Hepatocyte (in vitro differentiated cells): ENCODE measurements at regions not wholly inside any gene's neighbourhood (a gene's known extent, or its start where the extent isn't known, plus 50 kb on each side); places are given as distances from the start of the nearest gene placed in this dataset.

Experiments
- DNase-seq: peaks from one replicate; pipeline ENCODE4 v3.0.0-alpha.2; 2016; ENCODE audit warnings: low spot score
- H2AFZ ChIP-seq: fragments of 200-600 bp; sonication (generic); 2 replicates; pipeline ENCODE4 v1.6.0; 2016; ENCODE audit warnings: antibody characterized with exemption, mild to moderate bottlenecking
- H3K27ac ChIP-seq: fragments of 200-600 bp; sonication (generic); 2 replicates; pipeline ENCODE4 v1.5.1; 2016; ENCODE audit warnings: mild to moderate bottlenecking
- H3K27me3 ChIP-seq: fragments of 200-600 bp; sonication (generic); 2 replicates; pipeline ENCODE4 v1.6.1; 2016
- H3K36me3 ChIP-seq: fragments of 200-600 bp; sonication (generic); replicated peaks from 2 replicates; pipeline ENCODE4 v1.5.1; 2016; ENCODE audit warnings: low read depth; ENCODE audit not compliant: insufficient read depth
- H3K4me1 ChIP-seq: fragments of 200-600 bp; sonication (generic); 2 replicates; pipeline ENCODE4 v1.5.1; 2016; ENCODE audit warnings: mild to moderate bottlenecking, moderate library complexity; ENCODE audit not compliant: insufficient read depth
- H3K4me2 ChIP-seq: fragments of 200-600 bp; sonication (generic); 2 replicates; pipeline ENCODE4 v1.6.0; 2016
- H3K4me3 ChIP-seq: fragments of 200-600 bp; sonication (generic); 2 replicates; pipeline ENCODE4 v1.5.1; 2016; ENCODE audit warnings: mild to moderate bottlenecking
- H3K79me2 ChIP-seq: fragments of 200-600 bp; sonication (generic); 2 replicates; pipeline ENCODE4 v1.6.0; 2017; ENCODE audit warnings: mild to moderate bottlenecking
- H3K9me2 ChIP-seq: fragments of 200-600 bp; sonication (generic); replicated peaks from 2 replicates; pipeline ENCODE4 v1.6.0; 2017; ENCODE audit warnings: mild to moderate bottlenecking; ENCODE audit not compliant: insufficient read depth
- H3K9me3 ChIP-seq: fragments of 200-600 bp; sonication (generic); 2 replicates; pipeline ENCODE4 v1.5.1; 2016; ENCODE audit warnings: low read depth, mild to moderate bottlenecking
- H4K20me1 ChIP-seq: fragments of 200-600 bp; sonication (generic); 2 replicates; pipeline ENCODE4 v1.6.0; 2016; ENCODE audit warnings: mild to moderate bottlenecking; ENCODE audit not compliant: insufficient read depth, poor library complexity, severe bottlenecking
- CTCF ChIP-seq: fragments of 200-600 bp; sonication (generic); IDR thresholded peaks from 2 replicates; pipeline ENCODE4 v1.5.1; 2016; ENCODE audit warnings: antibody characterized with exemption, mild to moderate bottlenecking; ENCODE audit not compliant: poor library complexity
- EZH2 ChIP-seq: fragments of 200-600 bp; sonication (generic); IDR thresholded peaks from 2 replicates; pipeline ENCODE4 v1.6.1; 2016; ENCODE audit warnings: antibody characterized with exemption, mild to moderate bottlenecking, borderline replicate concordance
- EZH2phosphoT487 ChIP-seq: fragments of 200-600 bp; sonication (generic); IDR thresholded peaks from one replicate; pipeline ENCODE4 v1.6.1; 2018; ENCODE audit warnings: antibody characterized with exemption, mild to moderate bottlenecking, low read depth, moderate library complexity; ENCODE audit not compliant: unreplicated experiment, severe bottlenecking
- WGBS: methylation state at CpG from one replicate; pipeline ENCODE4 v1.1.6; 2016; ENCODE audit warnings: low lambda C conversion rate; ENCODE audit errors: missing lambda C conversion rate; 5-methylcytosine and 5-hydroxymethylcytosine counted together

DNA sequence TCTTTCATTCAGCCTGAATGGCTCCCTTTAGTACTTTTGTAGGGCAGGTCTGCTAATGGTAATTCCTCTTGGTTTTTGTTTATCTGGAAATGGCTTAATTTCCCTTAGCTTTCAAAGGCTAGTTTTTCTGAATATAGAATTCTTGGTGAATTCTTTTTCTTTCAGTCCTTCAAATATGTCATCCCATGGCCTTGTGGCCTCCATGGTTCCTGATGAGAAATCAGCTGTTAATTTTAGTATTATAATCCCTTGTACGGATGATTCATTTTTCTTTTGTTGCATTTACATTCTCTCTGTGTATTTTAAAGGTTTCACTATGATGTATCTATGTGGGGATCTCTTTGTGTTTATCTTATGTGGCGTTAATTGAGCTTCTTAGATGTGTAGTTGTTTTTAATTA, 179.6 kb upstream of the ARG1 start:
- H3K4me1 ChIP-seq: no peaks in the 10 kb centered on the region
- no peaks in the 10 kb centered on the region for H4K20me1 ChIP-seq
- H3K36me3 ChIP-seq: no peaks in the 10 kb centered on the region
- TF ChIP-seq EZH2: no peak
- no peak for TF ChIP-seq CTCF
- no peak for TF ChIP-seq EZH2phosphoT487
- H3K27me3 ChIP-seq: no peaks in the 10 kb centered on the region
- H3K4me3 ChIP-seq: no peak overlapping the region
- no peaks in the 10 kb centered on the region for H3K9me3 ChIP-seq
- 94% methylated on average over 2 of the region's 2 CpGs for WGBS
- no peaks in the 10 kb centered on the region for H3K79me2 ChIP-seq
- no peak for DNase-seq
- H2AFZ ChIP-seq: no peak overlapping the region
- no peak overlapping the region for H3K27ac ChIP-seq
- no peak overlapping the region for H3K4me2 ChIP-seq
- no peaks in the 10 kb centered on the region for H3K9me2 ChIP-seq

- no peak for DNase-seq
- Histone ChIP-seq H3K79me2 (no peaks in the 10 kb centered on the region), H3K36me3 (no peaks in the 10 kb centered on the region), H4K20me1 (no peaks in the 10 kb centered on the region), H3K4me2 (no peak overlapping the region), H3K4me3 (no peak overlapping the region), H3K27me3 (no peaks in the 10 kb centered on the region), H2AFZ (no peak overlapping the region), H3K9me3 (no peaks in the 10 kb centered on the region), H3K27ac (no peak overlapping the region), H3K9me2 (no peaks in the 10 kb centered on the region), H3K4me1 (no peaks in the 10 kb centered on the region)
- TF ChIP-seq EZH2 (no peak), EZH2phosphoT487 (no peak), CTCF (no peak)
- WGBS: 97% methylated on average over 1 of the region's 1 CpG
These were observed 178.1 kb upstream of the ARG1 start for GRCh38 chr6:131394768-131395432.

- Histone ChIP-seq H2AFZ (no peak overlapping the region), H3K27me3 (no peaks in the 10 kb centered on the region), H3K4me2 (no peak overlapping the region), H3K36me3 (no peaks in the 10 kb centered on the region), H3K79me2 (no peaks in the 10 kb centered on the region), H3K4me1 (no peaks in the 10 kb centered on the region), H3K9me2 (no peaks in the 10 kb centered on the region), H4K20me1 (no peaks in the 10 kb centered on the region), H3K9me3 (no peaks in the 10 kb centered on the region), H3K4me3 (no peak overlapping the region), H3K27ac (no peak overlapping the region)
- 35% methylated on average over 3 of the region's 3 CpGs for WGBS
- no peak for DNase-seq
- TF ChIP-seq CTCF (no peak), EZH2 (no peak), EZH2phosphoT487 (no peak)
These were observed 174.8 kb upstream of the ARG1 start for GRCh38 chr6:131398176-131398575.
